ENCODE measurements at regions not wholly inside any gene's neighbourhood (a gene's known extent, or its start where the extent isn't known, plus 50 kb on each side); places are given as distances from the start of the nearest gene placed in this dataset.

- Histone ChIP-seq H3K27ac (no peak overlapping the region), H3K9me3 (no peaks in the 10 kb centered on the region), H3K4me3 (no peak overlapping the region), H3K4me1 (no peaks in the 10 kb centered on the region), H3K36me3 (no peaks in the 10 kb centered on the region), H3K27me3 (no peaks in the 10 kb centered on the region)
- intact Hi-C loops (cut with DNase I; ENCODE audit: low total_unique reads) = no loop called here
- DNase-seq = no peak
- no peak for TF ChIP-seq CTCF (IDR thresholded peaks at IDR 0.05)
- TF ChIP-seq POLR2A (IDR thresholded peaks at IDR 0.05) = no peak
Observed at GRCh38 chrX:139078761-139079280, 367.3 kb upstream of the FGF13 start.

- no peaks in the 10 kb centered on the region for H3K27me3 ChIP-seq
- no peak for TF ChIP-seq CTCF (IDR thresholded peaks at IDR 0.05)
- no peak for TF ChIP-seq POLR2A (IDR thresholded peaks at IDR 0.05)
- intact Hi-C loops (cut with DNase I; ENCODE audit: low total_unique reads) = no loop called here
Observed at GRCh38 chrX:139078342-139078741, 366.8 kb upstream of the FGF13 start.

GRCh38 chrX:139077281-139078250, 366.0 kb upstream of the FGF13 start:
- no peaks in the 10 kb centered on the region for H3K27me3 ChIP-seq
- TF ChIP-seq CTCF (IDR thresholded peaks at IDR 0.05) (no peak), POLR2A (IDR thresholded peaks at IDR 0.05) (no peak)
- no peak for DNase-seq
- no peaks in the 10 kb centered on the region for H3K9me3 ChIP-seq
- no peak overlapping the region for H3K4me3 ChIP-seq
- no peaks in the 10 kb centered on the region for H3K4me1 ChIP-seq
- intact Hi-C loops (cut with DNase I; ENCODE audit: low total_unique reads) = no loop called here
- H3K27ac ChIP-seq = no peak overlapping the region
- no peaks in the 10 kb centered on the region for H3K36me3 ChIP-seq

More at GRCh38 chrX:139078342-139078741, 366.8 kb upstream of the FGF13 start:
- no peaks in the 10 kb centered on the region for H3K4me1 ChIP-seq
- no peaks in the 10 kb centered on the region for H3K9me3 ChIP-seq
- DNase-seq = no peak
- no peaks in the 10 kb centered on the region for H3K36me3 ChIP-seq
- H3K4me3 ChIP-seq = no peak overlapping the region
- no peak overlapping the region for H3K27ac ChIP-seq

- no peak for DNase-seq
- Histone ChIP-seq H3K36me3 (no peaks in the 10 kb centered on the region), H3K27me3 (no peaks in the 10 kb centered on the region), H3K4me3 (no peak overlapping the region), H3K27ac (no peak overlapping the region), H3K4me1 (no peaks in the 10 kb centered on the region), H3K9me3 (no peaks in the 10 kb centered on the region)
- no peak for TF ChIP-seq POLR2A (IDR thresholded peaks at IDR 0.05)
- no peak for TF ChIP-seq CTCF (IDR thresholded peaks at IDR 0.05)
- intact Hi-C loops (cut with DNase I; ENCODE audit: low total_unique reads) = no loop called here
Observed at GRCh38 chrX:139063364-139063763, 351.8 kb upstream of the FGF13 start.

GRCh38 chrX:139058831-139059495, 347.4 kb upstream of the FGF13 start:
- Histone ChIP-seq H3K27ac (no peak overlapping the region), H3K4me3 (no peak overlapping the region), H3K36me3 (no peaks in the 10 kb centered on the region), H3K9me3 (no peaks in the 10 kb centered on the region), H3K4me1 (no peaks in the 10 kb centered on the region), H3K27me3 (no peaks in the 10 kb centered on the region)
- TF ChIP-seq CTCF (IDR thresholded peaks at IDR 0.05) (no peak), POLR2A (IDR thresholded peaks at IDR 0.05) (no peak)
- intact Hi-C loops (cut with DNase I; ENCODE audit: low total_unique reads) = no loop called here
- no peak for DNase-seq
